ENCODE measurements at regions not wholly inside any gene's neighbourhood (a gene's known extent, or its start where the extent isn't known, plus 50 kb on each side); places are given as distances from the start of the nearest gene placed in this dataset.

DNA sequence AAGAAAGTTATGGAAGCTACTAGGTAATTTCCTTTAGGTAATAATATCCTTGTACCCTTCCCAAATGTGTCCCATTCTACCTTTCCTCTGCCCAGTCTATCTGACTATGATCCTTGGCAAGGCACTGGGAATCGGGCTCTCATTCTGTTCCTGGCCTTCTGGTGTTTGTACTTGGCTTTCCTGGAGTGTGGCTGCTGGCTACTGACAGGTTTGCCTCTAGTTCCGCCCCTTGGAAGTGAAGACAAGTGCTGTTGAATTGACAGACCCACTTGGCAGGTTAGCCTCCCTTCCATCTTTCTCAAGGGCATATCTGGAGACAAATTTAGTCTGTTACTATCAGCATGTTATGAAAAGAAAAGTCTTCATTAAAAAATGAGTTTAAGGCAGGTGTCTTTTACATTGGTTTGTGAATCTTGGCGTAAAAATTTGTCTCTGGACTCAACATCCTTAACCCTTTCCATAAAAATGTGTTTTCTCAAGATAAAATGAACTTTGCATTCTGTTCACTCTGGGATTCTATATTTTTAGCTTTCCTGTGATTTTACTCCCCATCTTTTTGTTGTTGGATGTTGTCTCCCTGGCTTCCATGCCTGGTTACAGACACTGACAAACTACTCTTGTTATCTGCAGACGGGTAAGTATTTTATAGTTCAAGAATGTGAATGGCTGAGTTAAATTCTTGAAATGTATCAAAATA, 287.4 kb upstream of the PDGFD start:
- Histone ChIP-seq H3K9ac (ENCODE audit: low read depth, low read length) (no peak overlapping the region), H3K36me3 (ENCODE audit: insufficient read depth, low read depth, low read length) (no peaks in the 10 kb centered on the region), H3K4me1 (ENCODE audit: insufficient read depth, low read length) (no peaks in the 10 kb centered on the region), H3K4me3 (ENCODE audit: low read length) (no peak overlapping the region), H3K27me3 (ENCODE audit: insufficient read depth, low read length) (no peaks in the 10 kb centered on the region), H3K9me3 (ENCODE audit: insufficient read depth, low read depth, low read length) (no peaks in the 10 kb centered on the region), H3K27ac (ENCODE audit: low read length) (no peak overlapping the region)

DNA sequence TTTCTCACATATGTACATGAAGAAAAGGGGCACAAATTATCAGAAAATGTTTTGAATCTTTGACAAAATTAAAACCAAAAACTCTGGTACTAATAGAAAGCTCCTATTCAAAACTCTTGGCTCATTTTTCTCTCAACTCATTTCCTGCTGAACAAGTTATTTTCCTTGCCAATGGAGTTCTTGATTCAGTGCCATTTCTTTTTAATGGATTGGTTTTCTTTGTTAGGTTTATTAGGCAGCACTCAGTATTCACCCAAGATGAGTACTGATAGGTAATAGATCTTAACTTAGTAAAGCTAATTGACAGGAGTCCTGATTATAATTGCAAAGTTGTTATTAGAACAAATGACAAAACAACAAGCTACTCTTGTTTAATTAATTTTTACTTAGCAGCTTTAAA, 279.4 kb upstream of the PDGFD start:
- no peak overlapping the region for H3K9ac ChIP-seq (ENCODE audit: low read depth, low read length)
- H3K4me3 ChIP-seq (ENCODE audit: low read length): no peak overlapping the region
- H3K36me3 ChIP-seq (ENCODE audit: insufficient read depth, low read depth, low read length): no peaks in the 10 kb centered on the region
- peaks cover 4% of the 10 kb centered on the region; the same call in 1 of the 2 replicates for H3K4me1 ChIP-seq (ENCODE audit: insufficient read depth, low read length)
- no peak overlapping the region for H3K27ac ChIP-seq (ENCODE audit: low read length)
- no peaks in the 10 kb centered on the region for H3K9me3 ChIP-seq (ENCODE audit: insufficient read depth, low read depth, low read length)
- H3K27me3 ChIP-seq (ENCODE audit: insufficient read depth, low read length): no peaks in the 10 kb centered on the region

DNA sequence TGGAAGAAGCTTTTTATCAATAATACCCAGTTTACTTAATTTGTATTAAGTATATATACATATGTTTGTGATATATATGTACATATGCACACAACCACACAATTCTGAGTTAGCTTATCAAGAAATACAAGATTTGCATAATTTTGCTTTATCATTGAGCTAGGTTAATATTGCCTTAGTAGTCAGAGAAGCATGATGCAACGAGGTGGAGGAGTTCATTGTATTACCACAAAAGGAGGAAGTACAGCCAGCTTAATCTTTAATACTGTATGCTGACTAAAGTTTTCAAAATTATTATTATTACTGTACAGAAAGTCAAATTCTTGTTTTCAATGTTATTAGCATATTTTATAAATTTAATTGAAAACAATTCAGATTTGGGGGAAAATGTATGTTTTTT, 278.4 kb upstream of the PDGFD start:
- Histone ChIP-seq H3K36me3 (ENCODE audit: insufficient read depth, low read depth, low read length) (no peaks in the 10 kb centered on the region), H3K9me3 (ENCODE audit: insufficient read depth, low read depth, low read length) (no peaks in the 10 kb centered on the region), H3K27me3 (ENCODE audit: insufficient read depth, low read length) (no peaks in the 10 kb centered on the region), H3K27ac (ENCODE audit: low read length) (no peak overlapping the region), H3K4me1 (ENCODE audit: insufficient read depth, low read length) (peaks cover 4% of the 10 kb centered on the region; the same call in 1 of the 2 replicates), H3K4me3 (ENCODE audit: low read length) (no peak overlapping the region), H3K9ac (ENCODE audit: low read depth, low read length) (no peak overlapping the region)

DNA sequence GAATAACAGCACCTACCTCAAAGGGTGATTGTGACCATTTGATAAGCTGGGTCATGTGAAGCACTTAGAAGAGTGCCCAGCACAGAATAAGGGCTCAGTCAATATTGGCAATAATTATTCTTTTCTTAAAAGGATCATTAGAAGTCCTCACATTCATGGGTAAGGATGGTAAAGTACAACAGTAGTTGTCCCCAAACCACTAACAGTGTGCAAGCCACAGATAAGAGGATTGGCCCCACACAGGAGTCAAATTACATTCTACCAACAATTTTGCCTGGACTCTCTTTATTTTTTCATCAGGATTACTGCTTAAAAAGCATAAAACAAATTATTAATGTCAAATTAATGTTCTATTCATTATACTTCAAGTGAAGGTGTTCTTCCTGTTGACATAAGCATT, 271.5 kb upstream of the PDGFD start:
- no peak overlapping the region for H3K4me3 ChIP-seq (ENCODE audit: low read length)
- H3K36me3 ChIP-seq (ENCODE audit: insufficient read depth, low read depth, low read length): no peaks in the 10 kb centered on the region
- H3K27ac ChIP-seq (ENCODE audit: low read length): no peak overlapping the region
- H3K27me3 ChIP-seq (ENCODE audit: insufficient read depth, low read length): no peaks in the 10 kb centered on the region
- H3K4me1 ChIP-seq (ENCODE audit: insufficient read depth, low read length): peaks cover 8% of the 10 kb centered on the region; the same call in 1 of the 2 replicates
- H3K9me3 ChIP-seq (ENCODE audit: insufficient read depth, low read depth, low read length): no peaks in the 10 kb centered on the region
- no peak overlapping the region for H3K9ac ChIP-seq (ENCODE audit: low read depth, low read length)

DNA sequence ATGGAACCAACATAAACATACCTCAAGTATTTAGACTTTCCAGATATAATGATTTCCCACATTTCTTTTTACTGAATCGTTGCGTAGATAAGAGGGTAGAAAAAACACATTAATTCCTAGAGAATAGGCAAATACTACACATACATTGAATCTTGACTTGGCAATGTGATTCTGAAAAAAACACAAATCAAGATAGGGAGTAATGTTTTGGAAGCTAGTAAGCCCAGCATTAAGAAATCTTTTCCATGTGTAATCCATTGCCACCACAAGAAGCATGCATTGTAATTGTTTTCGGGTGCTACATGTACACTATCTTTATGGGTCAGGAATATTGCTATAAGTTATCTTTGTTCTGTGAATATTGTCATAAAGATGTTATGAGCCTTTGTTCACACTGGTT, 269.8 kb upstream of the PDGFD start:
- Histone ChIP-seq H3K9ac (ENCODE audit: low read depth, low read length) (no peak overlapping the region), H3K4me3 (ENCODE audit: low read length) (no peak overlapping the region), H3K9me3 (ENCODE audit: insufficient read depth, low read depth, low read length) (no peaks in the 10 kb centered on the region), H3K27ac (ENCODE audit: low read length) (no peak overlapping the region), H3K36me3 (ENCODE audit: insufficient read depth, low read depth, low read length) (no peaks in the 10 kb centered on the region), H3K27me3 (ENCODE audit: insufficient read depth, low read length) (no peaks in the 10 kb centered on the region), H3K4me1 (ENCODE audit: insufficient read depth, low read length) (peaks cover 8% of the 10 kb centered on the region; the same call in 1 of the 2 replicates)

DNA sequence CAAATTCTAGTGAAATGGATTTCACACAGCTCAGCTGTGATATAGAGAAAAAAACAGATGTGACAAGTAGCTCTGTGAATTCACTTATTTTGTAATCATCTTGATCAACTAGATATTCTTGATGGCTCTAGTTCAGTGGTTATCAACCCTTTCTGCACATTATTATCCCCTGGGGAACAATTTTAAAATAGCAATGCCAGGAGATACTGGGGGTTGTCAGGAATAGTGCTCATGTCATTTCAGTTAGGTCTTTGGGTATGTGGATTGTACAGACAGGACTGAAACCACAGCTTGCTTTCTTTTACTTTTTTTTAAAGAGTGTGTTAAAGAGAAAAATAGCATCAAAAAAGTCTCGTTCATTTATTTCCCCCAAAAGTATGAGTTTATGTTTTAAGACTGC, 269.0 kb upstream of the PDGFD start:
- peaks cover 8% of the 10 kb centered on the region; the same call in 1 of the 2 replicates for H3K4me1 ChIP-seq (ENCODE audit: insufficient read depth, low read length)
- H3K4me3 ChIP-seq (ENCODE audit: low read length): no peak overlapping the region
- H3K9ac ChIP-seq (ENCODE audit: low read depth, low read length): no peak overlapping the region
- H3K36me3 ChIP-seq (ENCODE audit: insufficient read depth, low read depth, low read length): no peaks in the 10 kb centered on the region
- no peaks in the 10 kb centered on the region for H3K27me3 ChIP-seq (ENCODE audit: insufficient read depth, low read length)
- H3K27ac ChIP-seq (ENCODE audit: low read length): no peak overlapping the region
- H3K9me3 ChIP-seq (ENCODE audit: insufficient read depth, low read depth, low read length): no peaks in the 10 kb centered on the region

DNA sequence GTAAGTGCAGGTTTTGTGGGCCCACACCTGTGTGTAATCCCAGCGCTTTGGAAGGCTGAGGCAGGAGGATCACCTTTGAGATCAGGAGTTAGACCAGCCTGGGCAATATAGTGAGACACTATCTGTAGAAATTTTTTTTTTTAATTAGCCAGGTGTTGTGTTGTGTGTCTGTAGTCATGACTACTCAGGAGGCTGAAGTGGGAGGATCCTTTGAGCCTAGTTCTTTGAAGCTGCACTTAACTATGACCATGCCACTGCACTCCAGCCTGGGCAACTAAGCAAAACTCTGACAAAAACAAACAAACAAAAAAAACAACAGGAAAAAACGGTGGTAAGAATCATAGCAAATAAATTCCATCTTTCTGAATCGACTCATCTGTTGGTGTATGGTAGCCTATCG, 268.6 kb upstream of the PDGFD start:
- peaks cover 8% of the 10 kb centered on the region; the same call in 1 of the 2 replicates for H3K4me1 ChIP-seq (ENCODE audit: insufficient read depth, low read length)
- no peak overlapping the region for H3K4me3 ChIP-seq (ENCODE audit: low read length)
- no peaks in the 10 kb centered on the region for H3K27me3 ChIP-seq (ENCODE audit: insufficient read depth, low read length)
- no peak overlapping the region for H3K27ac ChIP-seq (ENCODE audit: low read length)
- H3K9ac ChIP-seq (ENCODE audit: low read depth, low read length): no peak overlapping the region
- H3K9me3 ChIP-seq (ENCODE audit: insufficient read depth, low read depth, low read length): no peaks in the 10 kb centered on the region
- H3K36me3 ChIP-seq (ENCODE audit: insufficient read depth, low read depth, low read length): no peaks in the 10 kb centered on the region

DNA sequence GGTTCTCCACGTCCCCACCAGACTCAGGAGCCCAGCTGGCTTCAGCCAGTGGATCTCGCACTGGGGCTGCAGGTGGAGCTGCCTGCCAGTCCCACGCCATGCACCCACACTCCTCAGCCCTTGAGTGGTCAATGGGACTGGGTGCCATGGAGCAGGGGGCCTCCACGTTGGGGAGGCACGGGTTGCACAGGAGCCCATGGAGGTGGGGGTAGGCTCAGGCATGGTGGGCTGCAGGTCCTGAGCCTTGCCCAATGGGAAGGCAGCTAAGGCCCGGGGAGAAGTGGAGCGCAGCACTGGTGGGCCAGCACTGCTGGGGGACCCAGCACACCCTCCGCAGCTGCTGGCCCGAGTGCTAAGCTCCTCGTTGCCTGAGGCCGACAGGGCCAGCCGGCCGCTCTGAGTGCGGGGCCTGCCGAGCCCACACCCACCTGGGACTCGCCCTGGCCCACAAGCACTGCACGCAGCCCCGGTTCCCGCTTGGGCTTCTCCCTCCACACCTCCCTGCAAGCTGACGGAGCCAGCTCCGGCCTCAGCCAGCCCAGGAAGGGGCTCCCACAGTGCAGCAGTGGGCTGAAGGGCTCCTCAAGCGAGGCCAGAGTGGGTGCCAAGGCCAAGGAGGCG, 258.5 kb upstream of the PDGFD start:
- Histone ChIP-seq H3K9ac (ENCODE audit: low read depth, low read length) (no peak overlapping the region), H3K9me3 (ENCODE audit: insufficient read depth, low read depth, low read length) (no peaks in the 10 kb centered on the region)

DNA sequence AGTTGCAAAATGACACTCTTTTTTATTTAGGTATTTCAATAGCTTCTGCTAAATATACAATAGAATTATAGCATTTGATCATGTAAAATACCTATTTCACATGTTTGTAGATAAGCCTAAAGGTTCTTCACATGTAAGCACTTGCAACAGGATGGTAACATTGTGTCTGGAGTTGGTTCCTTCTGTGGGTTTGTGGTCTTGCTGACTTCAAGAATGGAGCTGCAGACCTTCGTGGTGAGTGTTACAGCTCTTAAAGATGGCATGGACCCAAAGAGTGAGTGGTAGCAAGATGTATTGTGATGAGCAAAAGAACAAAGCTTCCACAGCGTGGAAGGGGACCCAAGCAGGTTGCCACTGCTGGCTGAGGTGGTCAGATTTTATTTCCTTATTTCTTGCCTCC, 246.4 kb upstream of the PDGFD start:
- H3K4me3 ChIP-seq (ENCODE audit: low read length): no peak overlapping the region
- H3K4me1 ChIP-seq (ENCODE audit: insufficient read depth, low read length): no peaks in the 10 kb centered on the region
- H3K9me3 ChIP-seq (ENCODE audit: insufficient read depth, low read depth, low read length): no peaks in the 10 kb centered on the region
- H3K9ac ChIP-seq (ENCODE audit: low read depth, low read length): no peak overlapping the region
- no peaks in the 10 kb centered on the region for H3K27me3 ChIP-seq (ENCODE audit: insufficient read depth, low read length)
- no peak overlapping the region for H3K27ac ChIP-seq (ENCODE audit: low read length)
- no peaks in the 10 kb centered on the region for H3K36me3 ChIP-seq (ENCODE audit: insufficient read depth, low read depth, low read length)

More for the DNA sequence above, 258.5 kb upstream of the PDGFD start:
- Histone ChIP-seq H3K4me3 (ENCODE audit: low read length) (no peak overlapping the region), H3K36me3 (ENCODE audit: insufficient read depth, low read depth, low read length) (no peaks in the 10 kb centered on the region), H3K27me3 (ENCODE audit: insufficient read depth, low read length) (no peaks in the 10 kb centered on the region), H3K27ac (ENCODE audit: low read length) (no peak overlapping the region), H3K4me1 (ENCODE audit: insufficient read depth, low read length) (no peaks in the 10 kb centered on the region; the same call in 1 of the 2 replicates)

DNA sequence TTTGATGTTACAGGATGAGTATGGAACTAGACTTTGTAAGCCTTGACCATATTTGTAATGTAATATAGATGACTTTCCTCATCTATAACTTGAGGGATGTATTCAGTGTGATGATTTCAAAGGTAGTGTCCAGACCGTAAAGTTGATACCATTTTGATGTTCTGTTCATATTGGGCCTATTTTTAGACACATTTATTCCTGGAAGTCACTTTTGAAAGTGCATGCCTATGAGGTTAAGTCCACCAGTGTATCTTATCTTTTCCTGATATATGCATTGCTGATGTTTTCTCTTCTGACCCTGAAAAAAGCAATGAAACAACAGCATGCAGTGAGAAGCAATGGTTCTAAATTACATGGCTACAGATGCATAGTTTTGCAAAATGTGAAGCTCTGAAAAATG, 244.7 kb upstream of the PDGFD start:
- H3K9ac ChIP-seq (ENCODE audit: low read depth, low read length): no peak overlapping the region
- H3K27me3 ChIP-seq (ENCODE audit: insufficient read depth, low read length): no peaks in the 10 kb centered on the region
- no peaks in the 10 kb centered on the region for H3K9me3 ChIP-seq (ENCODE audit: insufficient read depth, low read depth, low read length)
- no peak overlapping the region for H3K4me3 ChIP-seq (ENCODE audit: low read length)
- no peaks in the 10 kb centered on the region for H3K36me3 ChIP-seq (ENCODE audit: insufficient read depth, low read depth, low read length)
- no peak overlapping the region for H3K27ac ChIP-seq (ENCODE audit: low read length)
- peaks cover 15% of the 10 kb centered on the region; the same call in 1 of the 2 replicates for H3K4me1 ChIP-seq (ENCODE audit: insufficient read depth, low read length)

DNA sequence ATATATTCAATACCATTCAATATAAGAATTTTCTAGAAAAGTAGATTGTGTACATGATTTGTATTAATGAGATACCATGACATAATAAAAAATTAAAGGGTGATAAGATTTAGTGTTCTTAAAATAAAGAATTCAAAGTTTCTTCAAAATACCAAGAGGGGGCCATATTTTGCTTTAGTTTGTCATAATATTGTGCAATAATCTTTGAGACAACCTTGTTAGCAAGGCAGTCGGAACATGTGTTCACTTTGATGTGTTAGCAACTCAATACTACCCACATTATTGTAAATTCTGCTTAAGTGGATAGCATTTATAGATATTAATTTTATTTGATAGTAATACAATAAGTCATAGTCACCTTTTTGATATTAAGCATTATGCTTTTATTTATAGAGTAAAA, 241.3 kb upstream of the PDGFD start:
- Histone ChIP-seq H3K4me3 (ENCODE audit: low read length) (no peak overlapping the region), H3K27me3 (ENCODE audit: insufficient read depth, low read length) (no peaks in the 10 kb centered on the region), H3K9me3 (ENCODE audit: insufficient read depth, low read depth, low read length) (no peaks in the 10 kb centered on the region), H3K4me1 (ENCODE audit: insufficient read depth, low read length) (peaks cover 28% of the 10 kb centered on the region; the same call in 1 of the 2 replicates), H3K27ac (ENCODE audit: low read length) (no peak overlapping the region), H3K36me3 (ENCODE audit: insufficient read depth, low read depth, low read length) (no peaks in the 10 kb centered on the region), H3K9ac (ENCODE audit: low read depth, low read length) (no peak overlapping the region)
